HG03378 (cell line): ENCODE measurements at regions not wholly inside any gene's neighbourhood (a gene's known extent, or its start where the extent isn't known, plus 50 kb on each side); places are given as distances from the start of the nearest gene placed in this dataset.

ENCODE experiments used
- ATAC-seq: cut with Tn5 transposase; IDR thresholded peaks from one replicate; pipeline ENCODE4 v1.9.1; 2021; ENCODE audit warnings: mild to moderate bottlenecking, moderate library complexity; ENCODE audit not compliant: unreplicated experiment

GRCh38 chr20:58112017-58112781 is 116.3 kb downstream of the ANKRD60 start:
- ATAC-seq, result no peak

GRCh38 chr20:58111310-58112016 is 117.0 kb downstream of the ANKRD60 start:
- no peak for ATAC-seq

- ATAC-seq, result no peak
Observed at GRCh38 chr20:58109918-58110635, 118.4 kb downstream of the ANKRD60 start.

GRCh38 chr20:58109126-58109880 is 119.2 kb downstream of the ANKRD60 start:
- no peak for ATAC-seq

- no peak for ATAC-seq
Observed at GRCh38 chr20:58107533-58107932, 120.9 kb downstream of the ANKRD60 start.

- no peak for ATAC-seq
Observed at GRCh38 chr20:58106143-58106750, 122.2 kb downstream of the ANKRD60 start.

- ATAC-seq, result no peak
Observed at GRCh38 chr20:58103961-58104360, 124.5 kb downstream of the ANKRD60 start.

GRCh38 chr20:58103517-58103904 is 124.9 kb downstream of the ANKRD60 start:
- no peak for ATAC-seq

GRCh38 chr20:58102744-58103516 is 125.5 kb downstream of the ANKRD60 start:
- no peak for ATAC-seq

- no peak for ATAC-seq
Observed at GRCh38 chr20:58102261-58102660, 126.2 kb downstream of the ANKRD60 start.

GRCh38 chr20:58100731-58101356 is 127.6 kb downstream of the ANKRD60 start:
- no peak for ATAC-seq

GRCh38 chr20:58099956-58100730 is 128.3 kb downstream of the ANKRD60 start:
- ATAC-seq, result no peak

GRCh38 chr20:58099291-58099935 is 129.0 kb downstream of the ANKRD60 start:
- no peak for ATAC-seq

- no peak for ATAC-seq
Observed at GRCh38 chr20:58098571-58098970, 129.9 kb downstream of the ANKRD60 start.

GRCh38 chr20:58097943-58098342 is 130.5 kb downstream of the ANKRD60 start:
- no peak for ATAC-seq

GRCh38 chr20:58097429-58097828 is 131.0 kb downstream of the ANKRD60 start:
- no peak for ATAC-seq

GRCh38 chr20:58096880-58097423 is 131.5 kb downstream of the ANKRD60 start:
- ATAC-seq, result no peak

- no peak for ATAC-seq
Observed at GRCh38 chr20:58094698-58095097, 133.8 kb downstream of the ANKRD60 start.
